Calu3 (cell line): ENCODE measurements at regions not wholly inside any gene's neighbourhood (a gene's known extent, or its start where the extent isn't known, plus 50 kb on each side); places are given as distances from the start of the nearest gene placed in this dataset.

Experiments
- BruUV-seq: library from RNA; stranded (reverse); fragments of 400-500 nt; replicated peaks from 2 replicates; lab custom pipeline; 2021; lab: Mats Ljungman, UMichigan
- CTCF ChIA-PET: fragments of 300-600 bp; sonication (Branson Sonifier 250); formaldehyde crosslinking; loops from one replicate; lab custom pipeline; 2022; ENCODE audit warnings: antibody characterized with exemption; lab: Charles Lee
- DNase-seq: peaks from one replicate; pipeline ENCODE4 v3.0.0; 2022
- H3K27ac Mint-ChIP-seq: one replicate; pipeline ENCODE4 v1.8.0; 2022; ENCODE audit warnings: mixed read lengths; ENCODE audit not compliant: unreplicated experiment
- H3K27me3 Mint-ChIP-seq: one replicate; pipeline ENCODE4 v1.8.0; 2022; ENCODE audit warnings: mixed read lengths; ENCODE audit not compliant: unreplicated experiment
- H3K36me3 Mint-ChIP-seq: one replicate; pipeline ENCODE4 v1.8.0; 2022; ENCODE audit warnings: mild to moderate bottlenecking, moderate library complexity, mixed read lengths; ENCODE audit not compliant: insufficient read depth, unreplicated experiment
- H3K4me1 Mint-ChIP-seq: one replicate; pipeline ENCODE4 v1.8.0; 2022; ENCODE audit warnings: mild to moderate bottlenecking, low read depth, mixed read lengths; ENCODE audit not compliant: unreplicated experiment
- H3K4me3 Mint-ChIP-seq: one replicate; pipeline ENCODE4 v1.8.0; 2022; ENCODE audit warnings: mild to moderate bottlenecking, low read depth, moderate library complexity, mixed read lengths; ENCODE audit not compliant: unreplicated experiment
- H3K9me3 Mint-ChIP-seq: one replicate; pipeline ENCODE4 v1.8.0; 2022; ENCODE audit warnings: low read depth, mixed read lengths; ENCODE audit not compliant: unreplicated experiment
- intact Hi-C: fragments of 100-400 bp; cut with micrococcal nuclease; formaldehyde crosslinking; loops from one replicate; pipeline ENCODE4 v1.10.0; 2022; ENCODE audit not compliant: unreplicated experiment
- TF ChIP-seq, protein P1 (sequence below): fragments of 200-600 bp; IDR thresholded peaks from one replicate; pipeline ENCODE4 v1.8.0; 2022; ENCODE audit warnings: antibody characterized with exemption; ENCODE audit not compliant: unreplicated experiment

DNA sequence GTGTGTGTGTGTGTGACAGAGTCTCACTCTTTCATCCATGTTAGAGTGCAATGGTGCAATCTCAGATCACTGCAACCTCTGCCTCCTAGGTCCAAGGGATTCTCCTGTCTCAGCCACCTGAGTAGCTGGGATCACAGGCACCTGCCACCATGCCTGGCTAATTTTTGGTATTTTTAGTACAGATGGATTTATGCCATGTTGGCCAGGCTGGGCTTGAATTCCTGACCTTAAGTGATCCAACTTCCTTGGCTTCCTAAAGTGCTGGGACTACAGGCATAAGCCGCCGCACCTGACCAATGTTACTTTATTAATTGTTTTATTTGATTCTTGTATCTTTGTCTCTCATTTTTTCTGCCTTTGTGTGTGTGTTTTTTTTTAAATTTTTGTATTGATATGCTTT is 89.6 kb downstream of the ZNF486 start:
- intact Hi-C loops = no loop called here
- peaks cover 9% of the 10 kb centered on the region for H3K9me3 Mint-ChIP-seq
- H3K4me1 Mint-ChIP-seq = no peaks in the 10 kb centered on the region
- no peak overlapping the region for H3K4me3 Mint-ChIP-seq
- H3K36me3 Mint-ChIP-seq = no peaks in the 10 kb centered on the region
- CTCF ChIA-PET = no interaction called here
- TF ChIP-seq, protein P1, sequence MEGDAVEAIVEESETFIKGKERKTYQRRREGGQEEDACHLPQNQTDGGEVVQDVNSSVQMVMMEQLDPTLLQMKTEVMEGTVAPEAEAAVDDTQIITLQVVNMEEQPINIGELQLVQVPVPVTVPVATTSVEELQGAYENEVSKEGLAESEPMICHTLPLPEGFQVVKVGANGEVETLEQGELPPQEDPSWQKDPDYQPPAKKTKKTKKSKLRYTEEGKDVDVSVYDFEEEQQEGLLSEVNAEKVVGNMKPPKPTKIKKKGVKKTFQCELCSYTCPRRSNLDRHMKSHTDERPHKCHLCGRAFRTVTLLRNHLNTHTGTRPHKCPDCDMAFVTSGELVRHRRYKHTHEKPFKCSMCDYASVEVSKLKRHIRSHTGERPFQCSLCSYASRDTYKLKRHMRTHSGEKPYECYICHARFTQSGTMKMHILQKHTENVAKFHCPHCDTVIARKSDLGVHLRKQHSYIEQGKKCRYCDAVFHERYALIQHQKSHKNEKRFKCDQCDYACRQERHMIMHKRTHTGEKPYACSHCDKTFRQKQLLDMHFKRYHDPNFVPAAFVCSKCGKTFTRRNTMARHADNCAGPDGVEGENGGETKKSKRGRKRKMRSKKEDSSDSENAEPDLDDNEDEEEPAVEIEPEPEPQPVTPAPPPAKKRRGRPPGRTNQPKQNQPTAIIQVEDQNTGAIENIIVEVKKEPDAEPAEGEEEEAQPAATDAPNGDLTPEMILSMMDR = no peak
- BruUV-seq = no TSS peak
- no peak overlapping the region for H3K27ac Mint-ChIP-seq
- no peaks in the 10 kb centered on the region for H3K27me3 Mint-ChIP-seq
- DNase-seq = no peak

GRCh38 chr19:20254121-20254520 is 87.1 kb downstream of the ZNF486 start:
- intact Hi-C loops = no loop called here
- H3K9me3 Mint-ChIP-seq = peaks cover 10% of the 10 kb centered on the region
- no TSS peak for BruUV-seq
- no peaks in the 10 kb centered on the region for H3K36me3 Mint-ChIP-seq
- TF ChIP-seq, protein P1 = no peak
- CTCF ChIA-PET = no interaction called here
- no peak overlapping the region for H3K27ac Mint-ChIP-seq
- H3K27me3 Mint-ChIP-seq = no peaks in the 10 kb centered on the region
- DNase-seq = no peak
- H3K4me3 Mint-ChIP-seq = no peak overlapping the region
- no peaks in the 10 kb centered on the region for H3K4me1 Mint-ChIP-seq

- CTCF ChIA-PET = no interaction called here
- DNase-seq = no peak
- Mint-ChIP-seq H3K4me3 (no peak overlapping the region), H3K27ac (no peak overlapping the region), H3K36me3 (no peaks in the 10 kb centered on the region), H3K4me1 (no peaks in the 10 kb centered on the region), H3K27me3 (no peaks in the 10 kb centered on the region), H3K9me3 (peaks cover 3% of the 10 kb centered on the region)
- TF ChIP-seq, protein P1 = no peak
- no TSS peak for BruUV-seq
- intact Hi-C loops = no loop called here
Observed at GRCh38 chr19:20252613-20253012, 85.6 kb downstream of the ZNF486 start.

DNA sequence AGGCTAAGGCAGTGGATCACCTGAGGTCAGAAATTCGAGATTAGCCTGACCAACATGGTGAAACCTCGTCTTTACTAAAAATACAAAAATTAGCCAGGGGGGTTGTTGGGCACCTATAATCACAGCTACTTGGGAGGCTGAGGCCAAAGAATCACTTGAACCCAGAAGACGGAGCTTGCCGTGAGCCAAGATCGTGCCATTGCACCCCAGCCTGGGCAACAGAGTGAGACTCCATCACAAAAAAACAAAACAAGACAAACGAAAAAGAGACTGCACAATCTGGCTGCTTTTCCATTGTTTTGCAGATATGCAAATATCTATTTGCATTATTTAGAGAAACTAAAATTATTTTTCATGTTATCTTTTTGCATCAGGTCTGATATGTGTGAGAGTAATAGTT is 83.6 kb downstream of the ZNF486 start:
- Mint-ChIP-seq H3K27me3 (no peaks in the 10 kb centered on the region), H3K36me3 (no peaks in the 10 kb centered on the region), H3K27ac (no peak overlapping the region), H3K4me1 (no peaks in the 10 kb centered on the region), H3K4me3 (no peak overlapping the region), H3K9me3 (peaks cover 3% of the 10 kb centered on the region)
- TF ChIP-seq, protein P1 = no peak
- DNase-seq = no peak
- CTCF ChIA-PET = no interaction called here
- no TSS peak for BruUV-seq
- intact Hi-C loops = no loop called here
